GM12874 (cell line): ENCODE measurements at regions not wholly inside any gene's neighbourhood (a gene's known extent, or its start where the extent isn't known, plus 50 kb on each side); places are given as distances from the start of the nearest gene placed in this dataset.

Experiments
- CTCF ChIP-seq: IDR thresholded peaks from 2 replicates; pipeline ENCODE4 v1.5.1; 2011; ENCODE audit warnings: low read depth, mild to moderate bottlenecking, control low read depth, low read length, moderate library complexity; ENCODE audit not compliant: insufficient read depth

- TF ChIP-seq CTCF = no peak
These were observed 716.6 kb downstream of the KLHL13 start for GRCh38 chrX:117400005-117400404.

GRCh38 chrX:117397844-117398243, 718.8 kb downstream of the KLHL13 start:
- TF ChIP-seq CTCF = no peak

DNA sequence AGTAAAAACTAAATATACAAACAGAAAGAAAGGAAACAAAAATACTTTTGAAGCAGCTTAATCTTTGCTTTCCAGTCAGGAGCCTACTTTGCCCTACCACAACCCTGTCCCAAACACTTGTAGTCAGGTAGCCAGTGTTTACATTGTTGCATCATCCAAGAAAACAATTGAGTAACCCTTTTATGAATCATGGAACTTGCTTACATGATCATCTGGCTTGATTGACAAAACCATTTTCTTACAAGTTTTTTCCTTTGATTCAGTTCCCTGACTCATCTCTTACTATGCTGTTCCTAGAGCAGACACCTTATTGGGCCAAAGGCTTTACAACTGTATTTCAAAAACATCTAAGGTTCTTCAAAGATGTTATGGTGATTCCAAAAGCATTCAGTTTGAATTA, 740.1 kb downstream of the KLHL13 start:
- no peak for TF ChIP-seq CTCF

- TF ChIP-seq CTCF = no peak
These were observed 781.4 kb downstream of the KLHL13 start for GRCh38 chrX:117335209-117335608.

- TF ChIP-seq CTCF = no peak
These were observed 789.2 kb downstream of the KLHL13 start for GRCh38 chrX:117327373-117327772.

DNA sequence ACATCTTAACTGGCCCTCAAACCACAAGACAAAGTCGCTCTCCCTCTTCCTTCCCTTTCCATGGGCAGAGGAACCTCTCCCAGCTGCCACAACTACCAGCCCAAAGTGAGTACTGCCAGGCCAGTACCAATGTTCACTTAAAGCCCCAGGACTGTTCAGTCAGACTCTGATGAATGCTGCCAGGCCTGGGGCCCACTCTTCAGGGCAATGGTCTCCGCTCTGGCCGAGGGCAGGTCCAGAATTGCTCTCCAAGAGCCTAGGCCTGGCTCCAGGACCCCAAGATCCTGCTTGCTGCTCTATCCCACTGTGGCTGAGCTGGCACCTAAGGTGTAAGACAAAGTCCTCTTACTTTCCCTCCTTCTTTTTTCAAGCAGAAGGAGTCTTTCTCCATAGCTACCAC, 790.9 kb downstream of the KLHL13 start:
- TF ChIP-seq CTCF = no peak

GRCh38 chrX:117305168-117305766, 811.3 kb downstream of the KLHL13 start:
- TF ChIP-seq CTCF = no peak

DNA sequence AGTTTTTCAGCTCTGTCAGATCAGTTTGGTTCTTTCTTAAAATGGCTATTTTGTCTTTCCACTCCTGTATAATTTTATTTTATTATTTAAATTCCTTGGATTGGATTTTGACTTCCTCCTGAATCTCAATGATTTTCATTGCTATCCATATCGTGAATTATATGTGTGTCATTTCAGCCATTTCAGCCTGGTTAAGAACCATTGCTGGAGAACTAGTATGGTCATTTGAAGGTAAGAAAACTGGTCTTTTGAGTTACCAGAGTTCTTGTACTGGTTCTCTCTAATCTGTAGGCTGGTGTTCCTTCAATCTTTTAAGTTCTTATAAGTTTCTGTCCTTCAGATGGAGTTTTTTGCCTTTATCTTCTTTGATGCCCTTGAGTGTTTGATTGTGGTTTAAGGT, 815.5 kb downstream of the KLHL13 start:
- TF ChIP-seq CTCF = no peak
